Fibroblast of lung (primary cell): ENCODE measurements at regions not wholly inside any gene's neighbourhood (a gene's known extent, or its start where the extent isn't known, plus 50 kb on each side); places are given as distances from the start of the nearest gene placed in this dataset.

Experiments
- CTCF ChIP-seq, 2 donors: IDR thresholded peaks in 1 of 2; conservative IDR thresholded peaks in 1 of 2; 1 replicate in 1 of 2; 2 replicates in 1 of 2; pipeline ENCODE4 v1.5.1; 2011 to 2012; ENCODE audit warnings: low read length in 2 of 2, control low read depth in 1 of 2, inconsistent platforms in 1 of 2, low read depth in 1 of 2, mild to moderate bottlenecking in 1 of 2
- EZH2 ChIP-seq: IDR thresholded peaks from 2 replicates; pipeline ENCODE4 v1.5.1; 2012; ENCODE audit warnings: low read length, control low read depth, mild to moderate bottlenecking; ENCODE audit errors: missing control alignments

- TF ChIP-seq CTCF (conservative IDR thresholded peaks at IDR 0.05 in 1 of 2, IDR thresholded peaks at IDR 0.05 in 1 of 2; ENCODE audit: low read depth in 1 of 2, low read length in 2 of 2) (no peak), EZH2 (no peak)
Observed at GRCh38 chr18:61697306-61697909, 195.4 kb downstream of the RNF152 start.
